Testis (tissue), 2 donors: ENCODE measurements at regions not wholly inside any gene's neighbourhood (a gene's known extent, or its start where the extent isn't known, plus 50 kb on each side); places are given as distances from the start of the nearest gene placed in this dataset.

Experiments used
- DNase-seq: peaks from one replicate; pipeline ENCODE4 v3.0.0-alpha.2; 2019
- H3K27ac ChIP-seq, 2 donors: fragments of 200-600 bp; sonication (generic); one replicate each; pipeline ENCODE4 v1.5.1; 2019
- H3K27me3 ChIP-seq: fragments of 200-600 bp; sonication (generic); one replicate; pipeline ENCODE4 v1.5.1; 2019
- H3K36me3 ChIP-seq: fragments of 200-600 bp; sonication (generic); one replicate; pipeline ENCODE4 v1.5.1; 2017; ENCODE audit warnings: low read depth; ENCODE audit errors: missing control alignments
- H3K4me1 ChIP-seq: fragments of 200-600 bp; sonication (generic); one replicate; pipeline ENCODE4 v1.5.1; 2019
- H3K4me3 ChIP-seq, 2 donors: fragments of 200-600 bp; sonication (generic); one replicate each; pipeline ENCODE4 v1.5.1; 2017 to 2019
- H3K9me3 ChIP-seq: fragments of 200-600 bp; sonication (generic); one replicate; pipeline ENCODE4 v1.5.1; 2017
- POLR2A ChIP-seq: fragments of 450-650 bp; IDR thresholded peaks from one replicate; pipeline ENCODE4 v1.6.1; 2017; ENCODE audit warnings: antibody characterized with exemption, mild to moderate bottlenecking, moderate library complexity
- WGBS, 2 donors: methylation state at CpG; one replicate each; pipeline ENCODE4 v1.1.5; 2018; 5-methylcytosine and 5-hydroxymethylcytosine counted together
- intact Hi-C: fragments of 100-400 bp; cut with DNase I; formaldehyde crosslinking; loops from one replicate; pipeline ENCODE4 v1.15.1; 2023; ENCODE audit warnings: low total_unique reads
- TF ChIP-seq, protein P1 (sequence below), 3 experiments: fragments of 450-650 bp in 2 of 3; fragments of 200-600 bp in 1 of 3; sonication (generic) in 1 of 3; IDR thresholded peaks; one replicate each; pipeline ENCODE4 v1.5.1; 2016 to 2019; ENCODE audit warnings: antibody characterized with exemption in 3 of 3, mild to moderate bottlenecking in 2 of 3, moderate library complexity in 1 of 3

DNA sequence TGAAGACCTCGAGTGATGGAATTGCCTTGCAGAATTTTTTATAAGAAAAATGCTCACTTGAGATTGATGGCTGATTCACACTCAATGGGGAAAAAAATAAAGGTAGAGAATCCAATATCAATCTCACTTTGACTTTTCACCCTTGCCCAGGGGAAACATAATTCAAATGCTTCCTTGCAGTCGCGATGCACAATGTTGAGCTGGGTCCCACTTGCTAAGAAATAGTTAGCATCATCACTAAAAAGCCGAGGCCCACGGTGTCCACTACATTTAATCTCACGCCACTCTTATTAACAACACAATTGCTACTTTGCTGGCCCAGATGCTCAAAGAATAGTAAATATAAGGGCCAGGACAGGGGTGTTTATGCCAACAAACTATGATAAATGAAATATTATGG is 223.4 kb downstream of the SPTSSA start:
- 95 to 98% methylated on average over 6 of the region's 6 CpGs for WGBS, 2 donors
- intact Hi-C loops, result no loop called here
- Histone ChIP-seq H3K4me1 (no peaks in the 10 kb centered on the region), H3K27ac (no peak overlapping the region), H3K27me3 (no peaks in the 10 kb centered on the region), H3K9me3 (no peaks in the 10 kb centered on the region), H3K36me3 (no peaks in the 10 kb centered on the region), H3K4me3 (no peak overlapping the region)
- TF ChIP-seq, protein P1, sequence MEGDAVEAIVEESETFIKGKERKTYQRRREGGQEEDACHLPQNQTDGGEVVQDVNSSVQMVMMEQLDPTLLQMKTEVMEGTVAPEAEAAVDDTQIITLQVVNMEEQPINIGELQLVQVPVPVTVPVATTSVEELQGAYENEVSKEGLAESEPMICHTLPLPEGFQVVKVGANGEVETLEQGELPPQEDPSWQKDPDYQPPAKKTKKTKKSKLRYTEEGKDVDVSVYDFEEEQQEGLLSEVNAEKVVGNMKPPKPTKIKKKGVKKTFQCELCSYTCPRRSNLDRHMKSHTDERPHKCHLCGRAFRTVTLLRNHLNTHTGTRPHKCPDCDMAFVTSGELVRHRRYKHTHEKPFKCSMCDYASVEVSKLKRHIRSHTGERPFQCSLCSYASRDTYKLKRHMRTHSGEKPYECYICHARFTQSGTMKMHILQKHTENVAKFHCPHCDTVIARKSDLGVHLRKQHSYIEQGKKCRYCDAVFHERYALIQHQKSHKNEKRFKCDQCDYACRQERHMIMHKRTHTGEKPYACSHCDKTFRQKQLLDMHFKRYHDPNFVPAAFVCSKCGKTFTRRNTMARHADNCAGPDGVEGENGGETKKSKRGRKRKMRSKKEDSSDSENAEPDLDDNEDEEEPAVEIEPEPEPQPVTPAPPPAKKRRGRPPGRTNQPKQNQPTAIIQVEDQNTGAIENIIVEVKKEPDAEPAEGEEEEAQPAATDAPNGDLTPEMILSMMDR (IDR thresholded peaks at IDR 0.05), result no peak
- no peak for TF ChIP-seq POLR2A
- DNase-seq, result no peak

DNA sequence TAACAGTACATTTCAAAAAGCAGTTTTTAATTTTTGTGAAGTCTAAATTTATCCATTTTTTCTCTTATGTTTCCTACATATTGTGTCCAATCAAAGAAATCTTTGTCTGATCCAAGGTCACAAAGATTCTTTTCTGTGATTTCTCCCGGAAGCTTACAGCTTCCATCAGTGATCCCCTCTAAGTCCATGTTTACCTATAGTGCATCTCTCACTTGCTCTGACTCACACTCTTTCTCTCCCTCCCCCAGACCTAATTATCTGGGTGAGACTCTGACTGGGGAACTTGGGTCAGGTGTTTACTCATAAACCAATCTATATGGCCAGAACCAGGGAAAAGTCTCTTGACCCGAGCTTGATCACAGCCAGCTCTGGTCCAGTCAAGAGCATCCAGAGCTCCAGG is 224.4 kb downstream of the SPTSSA start:
- Histone ChIP-seq H3K27me3 (no peaks in the 10 kb centered on the region), H3K4me1 (no peaks in the 10 kb centered on the region), H3K36me3 (no peaks in the 10 kb centered on the region), H3K9me3 (no peaks in the 10 kb centered on the region), H3K27ac (no peak overlapping the region), H3K4me3 (no peak overlapping the region)
- TF ChIP-seq POLR2A, result no peak
- TF ChIP-seq, protein P1 (IDR thresholded peaks at IDR 0.05), result no peak
- intact Hi-C loops, result no loop called here
- DNase-seq, result no peak
- WGBS, 2 donors, result 77 to 83% methylated on average over 2 of the region's 2 CpGs

DNA sequence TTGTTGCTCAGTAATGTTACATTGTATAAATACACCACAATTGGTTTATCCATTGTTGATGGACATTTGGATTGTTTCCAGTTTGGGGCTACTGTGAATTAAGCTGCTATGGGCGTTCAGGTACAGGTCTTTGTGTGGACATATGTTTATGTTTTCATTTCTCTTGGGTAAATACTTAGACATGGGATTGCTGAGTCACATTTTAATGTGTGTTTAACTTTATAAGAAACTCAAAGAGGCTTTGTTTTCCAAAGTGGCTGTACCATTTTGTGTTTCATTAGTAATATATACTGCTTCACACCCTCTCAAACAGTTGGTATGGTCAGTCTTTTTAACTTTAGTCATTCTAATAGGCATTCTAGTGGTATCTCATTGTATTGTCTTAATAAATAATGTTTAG is 225.0 kb downstream of the SPTSSA start:
- intact Hi-C loops, result no loop called here
- no peaks in the 10 kb centered on the region for H3K36me3 ChIP-seq
- no peak for DNase-seq
- WGBS, 2 donors, result 84 to 86% methylated on average over 1 of the region's 1 CpG
- H3K27ac ChIP-seq, result no peak overlapping the region
- no peaks in the 10 kb centered on the region for H3K9me3 ChIP-seq
- H3K4me3 ChIP-seq, result no peak overlapping the region
- TF ChIP-seq, protein P1 (IDR thresholded peaks at IDR 0.05), result no peak
- TF ChIP-seq POLR2A, result no peak
- H3K27me3 ChIP-seq, result no peaks in the 10 kb centered on the region
- no peaks in the 10 kb centered on the region for H3K4me1 ChIP-seq

DNA sequence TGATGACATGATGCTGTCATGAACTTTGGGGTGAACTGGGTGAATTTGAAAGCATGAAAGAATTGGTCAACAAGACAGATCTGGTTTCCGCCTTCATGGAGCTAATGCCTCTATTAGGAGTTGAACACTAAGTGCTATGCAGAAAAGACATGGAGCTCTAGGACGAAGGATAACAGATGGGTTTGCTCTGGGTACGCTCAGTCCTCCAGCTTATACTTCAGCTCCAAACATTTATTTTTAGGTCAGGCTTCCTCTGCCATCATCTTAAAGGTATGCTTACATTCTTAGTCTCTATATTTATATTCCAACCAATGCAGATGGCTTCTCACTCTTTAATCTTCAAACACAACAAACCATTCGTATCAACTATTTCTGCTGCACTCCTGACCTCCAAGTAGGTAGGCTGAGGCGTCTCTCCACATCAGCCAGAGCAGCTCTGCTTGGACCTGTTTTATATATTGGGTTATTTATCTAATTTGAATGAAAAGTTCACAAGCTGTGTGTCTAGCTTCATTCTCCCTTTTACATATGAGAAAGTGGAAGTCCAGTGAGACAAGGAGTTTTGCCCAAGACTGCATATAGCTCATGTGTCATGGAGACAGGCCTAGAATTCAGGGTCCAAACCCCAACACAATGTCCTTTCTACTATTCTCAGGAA is 226.3 kb downstream of the SPTSSA start:
- intact Hi-C loops, result no loop called here
- Histone ChIP-seq H3K27ac (no peak overlapping the region), H3K27me3 (no peaks in the 10 kb centered on the region), H3K36me3 (no peaks in the 10 kb centered on the region), H3K9me3 (no peaks in the 10 kb centered on the region), H3K4me3 (no peak overlapping the region), H3K4me1 (no peaks in the 10 kb centered on the region)
- WGBS, 2 donors, result 66 to 75% methylated on average over 5 of the region's 5 CpGs
- no peak for TF ChIP-seq POLR2A
- TF ChIP-seq, protein P1 (IDR thresholded peaks at IDR 0.05), result no peak
- no peak for DNase-seq

DNA sequence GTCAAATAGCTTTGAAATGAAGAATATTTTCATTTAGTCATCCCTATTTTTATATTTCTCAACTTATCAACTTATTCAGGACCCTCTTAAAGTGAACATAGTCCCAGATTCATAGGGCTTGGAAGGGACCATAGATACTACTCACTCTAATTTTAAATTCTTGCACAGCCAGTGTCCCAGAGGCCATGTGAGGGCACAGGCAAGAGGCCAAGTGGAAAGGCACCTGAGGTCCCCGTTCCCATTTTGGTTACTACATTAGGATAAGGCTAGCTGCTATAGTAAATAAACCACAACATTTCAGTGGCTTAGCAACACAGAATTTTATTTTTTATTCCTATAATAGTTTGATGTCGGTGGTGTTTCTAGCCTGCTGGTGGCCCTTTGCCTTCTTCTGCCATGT is 227.8 kb downstream of the SPTSSA start:
- TF ChIP-seq, protein P1 (IDR thresholded peaks at IDR 0.05), result no peak
- TF ChIP-seq POLR2A, result no peak
- intact Hi-C loops, result no loop called here
- Histone ChIP-seq H3K27ac (no peak overlapping the region), H3K4me1 (no peaks in the 10 kb centered on the region), H3K4me3 (no peak overlapping the region), H3K9me3 (no peaks in the 10 kb centered on the region), H3K36me3 (no peaks in the 10 kb centered on the region), H3K27me3 (no peaks in the 10 kb centered on the region)
- WGBS, 2 donors, result 88 to 90% methylated on average over 2 of the region's 2 CpGs
- DNase-seq, result no peak
